Upper lobe of left lung (tissue), 6 donors: ENCODE measurements at regions not wholly inside any gene's neighbourhood (a gene's known extent, or its start where the extent isn't known, plus 50 kb on each side); places are given as distances from the start of the nearest gene placed in this dataset.

Experiments
- ATAC-seq, 2 donors: fragments of 200-7000 bp; cut with Tn5 transposase; one replicate each; pipeline ENCODE4 v1.9.1; 2022; ENCODE audit warnings: mild to moderate bottlenecking in 2 of 2, moderate library complexity in 2 of 2; ENCODE audit not compliant: low FRiP score in 2 of 2
- DNase-seq, 2 donors: peaks; one replicate each; pipeline ENCODE4 v3.0.0-alpha.2; 2019 to 2020
- H3K27ac ChIP-seq, 4 donors: fragments of 200-600 bp; sonication (generic); one replicate each; pipeline ENCODE4 v1.5.1; 2016 to 2019
- H3K27me3 ChIP-seq, 4 donors: fragments of 200-600 bp; sonication (generic); one replicate each; pipeline ENCODE4 v1.5.1; 2017 to 2019
- H3K36me3 ChIP-seq, 4 donors: fragments of 200-600 bp; sonication (generic); one replicate each; pipeline ENCODE4 v1.5.1; 2016 to 2019
- H3K4me1 ChIP-seq, 4 donors: fragments of 200-600 bp; sonication (generic); one replicate each; pipeline ENCODE4 v1.5.1; 2018 to 2019
- H3K4me3 ChIP-seq, 4 donors: fragments of 200-600 bp; sonication (generic); one replicate each; pipeline ENCODE4 v1.5.1; 2017 to 2019; ENCODE audit warnings: mild to moderate bottlenecking in 2 of 4, moderate library complexity in 1 of 4
- H3K9me3 ChIP-seq, 4 donors: fragments of 200-600 bp; sonication (generic); one replicate each; pipeline ENCODE4 v1.5.1; 2018 to 2019
- EP300 ChIP-seq, 4 donors: sonication (generic); formaldehyde crosslinking; IDR thresholded peaks; one replicate each; pipeline ENCODE4 v1.5.1; 2017; ENCODE audit warnings: antibody characterized with exemption in 4 of 4, control low read depth in 2 of 4
- POLR2A ChIP-seq, 4 donors: fragments of 450-650 bp; IDR thresholded peaks; one replicate each; pipeline ENCODE4 v1.5.1; 2016 to 2017; ENCODE audit warnings: antibody characterized with exemption in 4 of 4, mild to moderate bottlenecking in 2 of 4
- POLR2AphosphoS5 ChIP-seq, 2 donors: sonication (generic); formaldehyde crosslinking; IDR thresholded peaks; one replicate each; pipeline ENCODE4 v1.5.1; 2017; ENCODE audit warnings: antibody characterized with exemption in 2 of 2
- WGBS, 2 donors: methylation state at CpG; one replicate each; pipeline ENCODE4 v1.1.5; 2017 to 2018; 5-methylcytosine and 5-hydroxymethylcytosine counted together
- TF ChIP-seq, protein P1 (sequence below), 6 experiments: fragments of 450-650 bp in 4 of 6; fragments of 200-600 bp in 2 of 6; sonication (generic) in 2 of 6; IDR thresholded peaks; one replicate each; pipeline ENCODE4 v1.5.1; 2016 to 2019; ENCODE audit warnings: antibody characterized with exemption in 6 of 6
- donor health status: DM: no; HTN: no; CAD: no; lungs with moderate emphysema.
- donor health status: DM: no; HTN: yes; CAD: no; lungs with severe emphysema.

DNA sequence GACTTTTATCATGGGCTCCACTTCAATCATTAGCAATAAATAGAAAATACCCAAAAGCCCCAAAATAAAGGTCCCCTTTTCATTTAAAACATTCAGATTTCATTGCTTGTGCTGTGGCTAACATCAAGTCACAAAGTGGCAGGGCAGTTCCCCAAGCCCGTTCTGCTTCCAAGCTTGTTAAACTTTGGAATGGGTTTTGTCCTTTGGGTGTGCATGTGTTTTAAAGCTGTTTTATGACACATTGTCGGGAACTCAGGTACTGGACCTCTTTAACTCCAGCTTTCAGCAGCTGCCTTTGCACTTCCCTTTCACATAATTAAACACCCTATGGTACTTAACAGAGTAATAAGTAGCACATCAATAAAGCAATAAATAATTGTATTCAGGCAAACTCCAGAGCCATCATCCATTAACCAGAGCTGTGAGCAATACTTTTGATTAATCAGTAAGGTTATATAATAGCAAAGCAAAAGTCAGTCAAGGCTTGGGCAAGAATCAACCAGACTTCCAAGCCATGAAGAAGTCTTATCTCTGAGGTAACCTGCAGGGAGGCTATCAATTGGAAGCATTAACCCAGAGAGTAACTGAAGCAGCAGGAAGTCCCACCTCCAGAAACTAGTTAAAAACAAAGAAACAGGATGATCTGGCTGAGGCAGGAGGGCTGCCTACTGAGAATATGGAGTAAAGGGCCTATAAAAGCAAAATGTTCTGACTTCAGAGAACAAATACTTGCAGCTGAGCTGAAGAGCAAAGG, 56.1 kb upstream of the ARID5B start:
- no peaks in the 10 kb centered on the region for H3K36me3 ChIP-seq
- no peaks in the 10 kb centered on the region for H3K4me1 ChIP-seq
- TF ChIP-seq, protein P1, sequence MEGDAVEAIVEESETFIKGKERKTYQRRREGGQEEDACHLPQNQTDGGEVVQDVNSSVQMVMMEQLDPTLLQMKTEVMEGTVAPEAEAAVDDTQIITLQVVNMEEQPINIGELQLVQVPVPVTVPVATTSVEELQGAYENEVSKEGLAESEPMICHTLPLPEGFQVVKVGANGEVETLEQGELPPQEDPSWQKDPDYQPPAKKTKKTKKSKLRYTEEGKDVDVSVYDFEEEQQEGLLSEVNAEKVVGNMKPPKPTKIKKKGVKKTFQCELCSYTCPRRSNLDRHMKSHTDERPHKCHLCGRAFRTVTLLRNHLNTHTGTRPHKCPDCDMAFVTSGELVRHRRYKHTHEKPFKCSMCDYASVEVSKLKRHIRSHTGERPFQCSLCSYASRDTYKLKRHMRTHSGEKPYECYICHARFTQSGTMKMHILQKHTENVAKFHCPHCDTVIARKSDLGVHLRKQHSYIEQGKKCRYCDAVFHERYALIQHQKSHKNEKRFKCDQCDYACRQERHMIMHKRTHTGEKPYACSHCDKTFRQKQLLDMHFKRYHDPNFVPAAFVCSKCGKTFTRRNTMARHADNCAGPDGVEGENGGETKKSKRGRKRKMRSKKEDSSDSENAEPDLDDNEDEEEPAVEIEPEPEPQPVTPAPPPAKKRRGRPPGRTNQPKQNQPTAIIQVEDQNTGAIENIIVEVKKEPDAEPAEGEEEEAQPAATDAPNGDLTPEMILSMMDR (IDR thresholded peaks at IDR 0.05): no peak
- TF ChIP-seq POLR2A (IDR thresholded peaks at IDR 0.05): no peak
- no peak for TF ChIP-seq POLR2AphosphoS5 (IDR thresholded peaks at IDR 0.05)
- TF ChIP-seq EP300 (IDR thresholded peaks at IDR 0.05): no peak
- no peaks in the 10 kb centered on the region for H3K27me3 ChIP-seq
- no peak overlapping the region for H3K4me3 ChIP-seq
- WGBS, 2 donors: 92 to 96% methylated on average over 2 of the region's 2 CpGs
- H3K27ac ChIP-seq: no peak overlapping the region
- DNase-seq (no peak), ATAC-seq (no peak)
- no peaks in the 10 kb centered on the region for H3K9me3 ChIP-seq

DNA sequence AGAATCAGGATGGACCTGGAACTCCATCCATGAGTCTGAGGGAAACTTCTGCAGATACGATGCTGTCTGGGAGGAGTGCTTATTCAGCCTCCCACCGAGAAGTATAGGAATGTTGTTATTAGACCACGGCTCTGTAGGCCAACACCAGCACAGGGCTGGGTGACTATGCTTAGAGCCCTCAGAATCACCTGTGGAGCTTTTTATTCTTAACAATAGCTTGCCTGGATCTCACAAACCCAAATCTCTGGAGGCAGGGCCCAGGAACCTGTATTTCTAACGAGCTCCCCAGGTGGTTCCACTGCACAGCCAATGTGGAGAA, 55.6 kb upstream of the ARID5B start:
- 91 to 97% methylated on average over 3 to 4 of the region's 4 CpGs for WGBS, 2 donors
- no peaks in the 10 kb centered on the region for H3K27me3 ChIP-seq
- no peak for TF ChIP-seq POLR2AphosphoS5 (IDR thresholded peaks at IDR 0.05)
- TF ChIP-seq POLR2A (IDR thresholded peaks at IDR 0.05): no peak
- TF ChIP-seq, protein P1 (IDR thresholded peaks at IDR 0.05): no peak
- no peak for TF ChIP-seq EP300 (IDR thresholded peaks at IDR 0.05)
- ATAC-seq: no peak
- no peaks in the 10 kb centered on the region for H3K9me3 ChIP-seq
- no peak for DNase-seq
- no peak overlapping the region for H3K27ac ChIP-seq
- no peaks in the 10 kb centered on the region for H3K36me3 ChIP-seq
- H3K4me1 ChIP-seq: no peaks in the 10 kb centered on the region
- H3K4me3 ChIP-seq: no peak overlapping the region

DNA sequence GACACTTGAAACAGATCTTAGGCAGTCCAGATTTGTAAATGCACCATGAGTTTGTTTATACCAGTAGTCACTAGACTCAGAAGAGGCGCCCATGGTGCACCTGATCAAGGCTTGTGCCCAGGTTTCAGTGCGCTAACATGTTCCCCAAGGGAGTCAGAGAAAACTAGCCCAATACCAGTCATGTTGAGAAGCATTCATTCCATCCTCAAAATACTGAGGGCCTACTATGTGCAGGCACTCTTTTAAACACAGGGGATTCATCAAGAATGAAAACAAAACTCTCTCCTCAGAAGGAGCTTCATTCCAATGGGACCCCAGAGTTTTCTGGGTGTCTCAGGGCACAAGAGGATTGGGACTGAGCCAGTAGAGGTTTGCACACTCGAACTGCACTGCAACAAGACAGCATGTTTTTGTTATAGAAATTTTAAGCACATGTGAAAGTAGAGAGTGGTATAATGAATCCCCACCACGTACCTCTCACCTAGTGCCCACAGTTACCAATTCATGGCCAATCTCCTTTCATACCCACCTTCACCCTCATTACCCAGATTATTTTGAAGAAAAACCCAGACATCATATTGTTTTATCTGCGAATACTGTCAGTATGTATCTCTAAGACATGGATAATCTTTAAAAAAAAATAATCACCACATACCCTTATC, 55.0 kb upstream of the ARID5B start:
- 91 to 92% methylated on average over 5 of the region's 5 CpGs for WGBS, 2 donors

DNA sequence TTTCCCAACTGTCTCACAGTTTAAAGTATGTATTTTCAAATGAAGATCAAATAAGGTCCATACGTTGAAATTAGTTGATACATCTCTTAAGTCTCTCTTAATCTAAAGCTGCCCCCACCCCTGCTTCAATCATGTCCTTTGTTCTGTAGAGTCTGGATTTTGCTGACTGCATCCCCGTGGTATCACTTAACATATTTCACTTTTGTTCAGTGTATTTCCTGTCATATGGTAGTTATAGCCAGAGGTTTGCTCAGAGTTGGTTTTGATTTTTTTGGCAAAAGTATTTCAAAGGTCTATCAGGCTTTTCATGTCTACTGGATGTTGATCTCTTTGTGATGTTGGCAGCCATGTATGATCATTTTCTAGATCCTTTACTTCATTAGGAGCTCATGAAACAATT, 54.4 kb upstream of the ARID5B start:
- DNase-seq (no peak), ATAC-seq (no peak)
- Histone ChIP-seq H3K4me3 (no peak overlapping the region), H3K4me1 (no peaks in the 10 kb centered on the region), H3K27ac (no peak overlapping the region), H3K36me3 (no peaks in the 10 kb centered on the region), H3K27me3 (no peaks in the 10 kb centered on the region), H3K9me3 (no peaks in the 10 kb centered on the region)
- no peak for TF ChIP-seq EP300 (IDR thresholded peaks at IDR 0.05)
- TF ChIP-seq POLR2AphosphoS5 (IDR thresholded peaks at IDR 0.05): no peak
- TF ChIP-seq POLR2A (IDR thresholded peaks at IDR 0.05): no peak
- TF ChIP-seq, protein P1 (IDR thresholded peaks at IDR 0.05): no peak
- WGBS, 2 donors: 43 to 48% methylated on average over 2 of the region's 2 CpGs

More for the DNA sequence above, 55.0 kb upstream of the ARID5B start:
- DNase-seq (no peak), ATAC-seq (no peak)
- no peak for TF ChIP-seq POLR2A (IDR thresholded peaks at IDR 0.05)
- Histone ChIP-seq H3K4me1 (no peaks in the 10 kb centered on the region), H3K36me3 (no peaks in the 10 kb centered on the region), H3K27me3 (no peaks in the 10 kb centered on the region), H3K27ac (no peak overlapping the region), H3K4me3 (no peak overlapping the region), H3K9me3 (no peaks in the 10 kb centered on the region)

DNA sequence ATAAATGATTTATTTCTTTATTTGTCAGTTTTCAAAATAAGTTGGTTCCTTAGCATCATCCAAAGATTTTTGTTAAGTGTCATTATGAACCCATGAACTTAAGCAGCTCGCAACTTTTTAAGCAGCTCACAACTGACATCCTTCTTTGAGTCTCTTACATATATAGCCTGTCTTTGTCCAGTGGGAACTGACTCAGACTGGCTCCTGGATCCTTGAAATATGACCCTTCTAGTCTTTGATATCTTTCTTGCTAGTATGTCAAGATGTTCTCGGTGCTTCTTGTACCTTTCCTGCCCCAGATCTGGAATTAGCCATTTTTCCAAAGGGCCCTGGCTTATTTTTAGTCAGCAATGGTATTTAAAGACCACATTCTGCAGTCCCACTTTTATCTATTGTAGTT, 53.9 kb upstream of the ARID5B start:
- Histone ChIP-seq H3K36me3 (no peaks in the 10 kb centered on the region), H3K9me3 (no peaks in the 10 kb centered on the region), H3K27ac (no peak overlapping the region), H3K4me1 (no peaks in the 10 kb centered on the region), H3K4me3 (no peak overlapping the region), H3K27me3 (no peaks in the 10 kb centered on the region)
- WGBS, 2 donors: 92 to 98% methylated on average over 2 of the region's 2 CpGs
- DNase-seq (no peak), ATAC-seq (no peak)
- no peak for TF ChIP-seq POLR2AphosphoS5 (IDR thresholded peaks at IDR 0.05)
- TF ChIP-seq, protein P1 (IDR thresholded peaks at IDR 0.05): no peak
- no peak for TF ChIP-seq POLR2A (IDR thresholded peaks at IDR 0.05)
- TF ChIP-seq EP300 (IDR thresholded peaks at IDR 0.05): no peak
